ENCODE measurements at regions not wholly inside any gene's neighbourhood (a gene's known extent, or its start where the extent isn't known, plus 50 kb on each side); places are given as distances from the start of the nearest gene placed in this dataset.

DNA sequence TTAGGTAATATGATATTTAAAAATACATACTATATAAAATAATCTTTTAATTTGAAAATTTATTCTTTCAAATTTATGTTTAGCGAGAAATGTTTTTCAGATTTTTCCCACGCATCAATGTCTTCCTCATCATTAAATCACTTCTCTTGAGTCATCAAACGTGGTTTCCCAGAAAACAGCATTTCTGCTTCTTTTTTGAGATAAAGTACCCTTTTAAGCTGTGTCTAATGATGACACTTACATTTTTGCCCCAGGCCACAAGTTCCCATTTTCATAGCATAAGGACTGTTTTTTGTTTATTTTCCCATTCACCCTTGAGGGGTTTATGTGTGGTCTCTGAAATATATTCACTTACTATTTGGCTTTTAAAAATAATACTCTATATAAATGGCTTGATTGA, 139.0 kb upstream of the HS3ST3A1 start:
- TF ChIP-seq, protein P1, sequence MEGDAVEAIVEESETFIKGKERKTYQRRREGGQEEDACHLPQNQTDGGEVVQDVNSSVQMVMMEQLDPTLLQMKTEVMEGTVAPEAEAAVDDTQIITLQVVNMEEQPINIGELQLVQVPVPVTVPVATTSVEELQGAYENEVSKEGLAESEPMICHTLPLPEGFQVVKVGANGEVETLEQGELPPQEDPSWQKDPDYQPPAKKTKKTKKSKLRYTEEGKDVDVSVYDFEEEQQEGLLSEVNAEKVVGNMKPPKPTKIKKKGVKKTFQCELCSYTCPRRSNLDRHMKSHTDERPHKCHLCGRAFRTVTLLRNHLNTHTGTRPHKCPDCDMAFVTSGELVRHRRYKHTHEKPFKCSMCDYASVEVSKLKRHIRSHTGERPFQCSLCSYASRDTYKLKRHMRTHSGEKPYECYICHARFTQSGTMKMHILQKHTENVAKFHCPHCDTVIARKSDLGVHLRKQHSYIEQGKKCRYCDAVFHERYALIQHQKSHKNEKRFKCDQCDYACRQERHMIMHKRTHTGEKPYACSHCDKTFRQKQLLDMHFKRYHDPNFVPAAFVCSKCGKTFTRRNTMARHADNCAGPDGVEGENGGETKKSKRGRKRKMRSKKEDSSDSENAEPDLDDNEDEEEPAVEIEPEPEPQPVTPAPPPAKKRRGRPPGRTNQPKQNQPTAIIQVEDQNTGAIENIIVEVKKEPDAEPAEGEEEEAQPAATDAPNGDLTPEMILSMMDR (IDR thresholded peaks at IDR 0.05), result no peak
- H3K27ac ChIP-seq, result no peak overlapping the region
- no peaks in the 10 kb centered on the region for H3K79me2 ChIP-seq
- no peaks in the 10 kb centered on the region for H3K4me1 ChIP-seq
- H3K36me3 ChIP-seq (ENCODE audit: control insufficient read depth, insufficient read depth, low read length), result no peaks in the 10 kb centered on the region
- no peaks in the 10 kb centered on the region for H3K9me3 ChIP-seq (ENCODE audit: control insufficient read depth, low read length)
- no peak overlapping the region for H3K4me3 ChIP-seq (ENCODE audit: low read depth, low read length)
- H3K9ac ChIP-seq, result no peak overlapping the region
- H3K4me2 ChIP-seq (ENCODE audit: low read length), result no peak overlapping the region
- H3K27me3 ChIP-seq (ENCODE audit: control insufficient read depth, insufficient read depth, low read length), result no peaks in the 10 kb centered on the region
- H2AFZ ChIP-seq, result no peak overlapping the region

DNA sequence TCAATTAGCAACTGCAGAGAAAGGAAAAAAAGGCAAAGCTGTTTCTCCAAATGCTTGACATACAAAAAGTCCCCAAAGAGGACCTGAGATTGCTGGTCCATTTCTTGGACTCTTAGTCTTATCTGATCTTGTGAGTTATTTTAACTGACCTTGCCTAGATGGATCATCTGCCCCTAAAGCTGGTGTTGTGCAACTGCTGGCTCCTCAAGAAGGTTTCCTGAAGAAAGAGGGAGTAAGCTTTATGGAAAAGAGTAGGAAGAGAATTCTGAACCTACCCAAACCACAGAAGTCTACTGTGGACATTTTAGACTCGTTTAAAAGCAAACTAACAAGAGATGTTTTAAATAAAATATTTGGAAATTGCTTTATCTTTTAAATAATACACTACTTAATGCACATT, 140.0 kb upstream of the HS3ST3A1 start:
- H3K79me2 ChIP-seq, result no peaks in the 10 kb centered on the region
- H3K4me3 ChIP-seq (ENCODE audit: low read depth, low read length), result no peak overlapping the region
- no peaks in the 10 kb centered on the region for H3K4me1 ChIP-seq
- H3K27me3 ChIP-seq (ENCODE audit: control insufficient read depth, insufficient read depth, low read length), result no peaks in the 10 kb centered on the region
- TF ChIP-seq, protein P1 (IDR thresholded peaks at IDR 0.05), result no peak
- H3K36me3 ChIP-seq (ENCODE audit: control insufficient read depth, insufficient read depth, low read length), result no peaks in the 10 kb centered on the region
- no peak overlapping the region for H3K9ac ChIP-seq
- H2AFZ ChIP-seq, result no peak overlapping the region
- H3K27ac ChIP-seq, result no peak overlapping the region
- H3K9me3 ChIP-seq (ENCODE audit: control insufficient read depth, low read length), result no peaks in the 10 kb centered on the region
- H3K4me2 ChIP-seq (ENCODE audit: low read length), result no peak overlapping the region

DNA sequence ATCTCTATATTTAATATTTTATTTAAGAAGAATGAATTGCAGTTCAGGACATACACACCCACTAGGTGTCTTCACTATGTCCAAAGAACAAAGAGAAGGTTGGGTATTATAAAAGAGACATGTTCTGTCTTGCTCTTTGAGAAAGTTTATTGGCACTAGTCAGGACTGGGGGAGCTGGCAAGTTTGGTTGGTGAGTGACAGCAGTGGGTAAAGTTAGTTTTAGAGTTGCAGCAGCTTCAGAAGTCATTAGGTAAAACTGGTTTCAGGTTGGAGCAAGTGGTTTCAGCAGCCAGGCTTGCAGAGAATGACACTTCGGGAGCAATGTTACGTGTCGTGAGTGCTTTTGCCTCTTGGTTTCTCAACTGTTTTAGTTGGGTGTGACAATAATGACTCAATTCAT, 142.2 kb upstream of the HS3ST3A1 start:
- no peak overlapping the region for H3K4me3 ChIP-seq (ENCODE audit: low read depth, low read length)
- TF ChIP-seq, protein P1 (IDR thresholded peaks at IDR 0.05), result no peak
- no peaks in the 10 kb centered on the region for H3K36me3 ChIP-seq (ENCODE audit: control insufficient read depth, insufficient read depth, low read length)
- H3K9ac ChIP-seq, result no peak overlapping the region
- no peaks in the 10 kb centered on the region for H3K27me3 ChIP-seq (ENCODE audit: control insufficient read depth, insufficient read depth, low read length)
- H3K27ac ChIP-seq, result no peak overlapping the region
- no peaks in the 10 kb centered on the region for H3K79me2 ChIP-seq
- no peaks in the 10 kb centered on the region for H3K4me1 ChIP-seq
- H2AFZ ChIP-seq, result no peak overlapping the region
- H3K4me2 ChIP-seq (ENCODE audit: low read length), result no peak overlapping the region
- H3K9me3 ChIP-seq (ENCODE audit: control insufficient read depth, low read length), result no peaks in the 10 kb centered on the region

DNA sequence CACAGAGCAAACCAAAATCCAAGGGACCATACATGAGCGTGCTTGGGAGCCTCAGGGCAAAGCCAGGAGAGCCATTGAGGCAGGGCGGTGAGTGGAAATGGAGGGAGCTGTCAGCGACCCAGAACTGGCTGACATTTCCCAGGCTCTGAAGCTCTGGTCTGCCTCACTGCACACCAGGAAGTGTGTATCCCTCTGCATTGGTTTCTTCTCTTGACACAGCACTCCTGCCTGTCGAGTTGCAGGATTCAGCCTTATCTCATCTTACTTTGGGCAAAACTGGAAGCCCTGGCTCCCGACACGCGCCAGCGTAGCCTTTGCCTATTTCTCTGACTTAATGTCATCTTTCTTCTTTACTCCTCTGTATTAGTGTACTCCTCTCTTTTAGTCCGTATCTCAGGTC, 144.7 kb upstream of the HS3ST3A1 start:
- Histone ChIP-seq H3K4me3 (ENCODE audit: low read depth, low read length) (no peak overlapping the region), H3K36me3 (ENCODE audit: control insufficient read depth, insufficient read depth, low read length) (no peaks in the 10 kb centered on the region), H3K27me3 (ENCODE audit: control insufficient read depth, insufficient read depth, low read length) (no peaks in the 10 kb centered on the region), H3K27ac (no peak overlapping the region), H3K4me2 (ENCODE audit: low read length) (no peak overlapping the region), H3K9ac (no peak overlapping the region), H3K9me3 (ENCODE audit: control insufficient read depth, low read length) (no peaks in the 10 kb centered on the region), H2AFZ (no peak overlapping the region), H3K79me2 (no peaks in the 10 kb centered on the region), H3K4me1 (no peaks in the 10 kb centered on the region)
- TF ChIP-seq, protein P1 (IDR thresholded peaks at IDR 0.05), result no peak

DNA sequence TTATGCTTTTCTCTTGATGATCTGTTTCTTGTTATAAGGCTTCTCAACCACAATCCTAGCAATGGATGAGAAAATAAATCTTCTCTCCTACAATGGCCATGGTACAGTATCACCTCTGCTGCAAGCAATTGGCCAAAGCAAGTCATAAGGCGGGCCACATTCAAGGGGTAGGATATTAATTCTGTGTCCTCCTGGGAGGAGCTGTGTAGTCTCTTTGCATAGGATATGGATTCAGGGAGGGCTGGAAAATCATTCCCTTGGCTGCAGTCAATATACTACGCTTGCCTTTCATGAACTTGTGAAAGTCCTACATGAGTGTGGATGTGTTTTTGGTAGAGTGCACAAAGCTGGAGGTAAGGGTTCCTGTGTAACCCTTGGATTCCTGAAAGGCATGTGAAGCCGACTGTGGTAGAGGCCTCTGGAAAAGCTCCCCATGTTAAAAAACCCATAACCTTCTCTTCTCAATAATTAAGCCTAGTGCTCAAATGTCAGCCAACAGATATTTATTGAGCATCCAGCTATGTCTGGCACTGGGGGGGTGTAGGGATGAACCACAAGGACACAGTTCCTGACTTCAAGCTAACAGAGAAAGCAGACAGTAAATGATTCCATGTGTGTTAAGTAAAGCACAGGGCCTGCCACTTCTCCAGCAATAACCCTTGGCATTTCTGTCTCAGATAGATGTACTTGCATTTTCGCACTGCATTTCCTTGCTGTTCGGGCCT, 147.6 kb upstream of the HS3ST3A1 start:
- Histone ChIP-seq H3K27ac (no peak overlapping the region), H3K4me1 (no peaks in the 10 kb centered on the region), H3K36me3 (ENCODE audit: control insufficient read depth, insufficient read depth, low read length) (no peaks in the 10 kb centered on the region), H3K9me3 (ENCODE audit: control insufficient read depth, low read length) (no peaks in the 10 kb centered on the region), H3K27me3 (ENCODE audit: control insufficient read depth, insufficient read depth, low read length) (no peaks in the 10 kb centered on the region), H3K9ac (no peak overlapping the region), H3K4me3 (ENCODE audit: low read depth, low read length) (no peak overlapping the region), H3K79me2 (no peaks in the 10 kb centered on the region), H2AFZ (no peak overlapping the region), H3K4me2 (ENCODE audit: low read length) (no peak overlapping the region)
- TF ChIP-seq, protein P1 (IDR thresholded peaks at IDR 0.05), result no peak
